Kidney tubule cell (primary cell): ENCODE measurements at regions not wholly inside any gene's neighbourhood (a gene's known extent, or its start where the extent isn't known, plus 50 kb on each side); places are given as distances from the start of the nearest gene placed in this dataset.

Source experiments
- DNase-seq: peaks from one replicate; pipeline ENCODE4 v3.0.0-alpha.2; 2018; ENCODE audit warnings: low spot score

DNA sequence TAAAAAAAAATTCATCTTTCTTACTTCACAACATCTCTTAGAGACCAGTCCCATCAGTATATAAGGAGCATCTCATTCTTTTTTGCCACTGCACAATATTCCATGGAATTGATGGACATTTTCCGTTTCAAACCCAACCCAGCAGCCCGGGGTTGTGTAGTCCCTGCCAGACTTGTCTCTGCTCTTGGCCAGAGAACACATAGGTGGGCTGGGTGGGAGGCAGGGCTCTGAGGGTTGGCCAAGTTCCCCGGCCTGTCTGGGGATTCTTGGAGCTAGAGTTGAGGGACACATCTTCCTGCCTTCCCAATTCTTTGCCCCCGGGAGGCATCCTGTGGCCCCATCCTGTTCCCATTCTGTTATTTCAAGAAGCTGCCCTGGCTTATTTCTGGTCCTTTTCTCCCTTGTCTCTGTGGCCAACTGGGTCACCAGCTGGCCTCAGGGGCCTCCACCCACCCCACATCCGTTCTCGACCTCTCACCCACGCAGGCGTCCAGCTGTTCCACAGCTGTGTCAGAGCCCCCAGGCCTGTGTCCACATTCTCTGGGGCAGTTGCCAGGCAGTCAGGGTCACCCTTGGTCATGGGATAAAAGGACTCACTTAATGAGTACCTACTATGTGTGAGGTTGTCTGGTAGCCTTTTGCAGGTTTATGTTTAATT is 52.0 kb upstream of the CCDC63 start:
- no peak for DNase-seq

DNA sequence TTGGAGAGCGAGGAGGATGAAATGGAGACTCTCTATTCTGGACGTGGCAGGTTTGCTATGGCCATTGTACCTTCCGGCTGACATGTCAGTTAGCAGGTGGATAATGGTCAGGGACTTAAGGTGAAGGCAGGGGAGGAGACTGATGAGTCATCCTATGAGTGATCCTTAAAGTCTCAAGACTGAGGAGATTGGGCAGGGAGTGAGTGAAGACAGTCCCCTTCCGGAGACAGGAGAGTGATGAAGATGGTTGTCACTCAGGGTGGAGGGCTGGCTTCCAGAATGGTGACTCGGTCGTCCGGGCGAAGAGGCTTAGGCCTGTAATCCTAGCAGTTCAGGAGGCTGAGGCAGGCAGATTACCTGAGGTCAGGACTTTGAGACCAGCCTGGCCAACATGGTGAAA is 49.8 kb upstream of the CCDC63 start:
- peak; percentile 68 for DNase-seq
